ENCODE measurements at regions not wholly inside any gene's neighbourhood (a gene's known extent, or its start where the extent isn't known, plus 50 kb on each side); places are given as distances from the start of the nearest gene placed in this dataset.

DNA sequence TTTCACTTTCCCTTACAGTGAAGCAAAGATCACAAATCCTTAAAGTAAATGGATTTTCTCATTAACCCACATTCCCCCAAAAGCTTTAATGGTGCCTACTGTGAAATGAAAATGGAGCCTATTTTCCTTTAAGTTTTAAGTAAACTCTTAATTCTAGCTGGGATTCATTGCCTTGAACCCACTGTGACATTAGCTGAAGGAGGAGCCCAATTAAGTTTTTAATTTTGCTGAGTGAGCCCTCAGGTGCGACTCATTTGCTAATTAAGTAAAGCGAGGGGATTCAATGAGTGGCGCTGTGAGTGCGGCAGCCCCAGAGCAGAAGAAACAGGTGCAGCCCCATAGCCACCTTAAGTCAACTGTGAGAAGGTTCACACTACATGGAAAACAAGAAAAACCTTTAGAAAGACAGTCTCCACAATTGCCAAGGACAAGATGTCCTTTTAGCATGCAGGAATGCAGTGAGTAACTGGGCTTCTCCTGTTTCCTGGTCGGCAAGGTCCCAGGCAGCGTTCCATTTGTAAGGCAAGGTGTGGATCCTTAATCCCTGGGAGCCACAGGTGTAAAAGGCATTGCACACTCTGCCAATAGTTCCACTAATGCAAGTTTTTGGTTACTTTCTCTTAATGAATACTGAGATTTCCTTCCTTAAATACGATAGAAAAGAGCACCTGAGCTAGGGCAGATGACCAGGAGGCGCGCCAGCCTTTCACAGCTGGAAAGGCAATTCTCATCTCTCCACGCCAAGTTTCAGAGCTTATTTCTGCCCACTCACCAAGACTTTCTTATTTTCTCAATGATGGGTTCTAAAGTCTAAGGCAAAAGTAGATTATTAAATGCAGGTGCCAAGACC is 87.7 kb downstream of the TMEM18 start:
- DNase-seq (ENCODE audit: low read depth): no peak

GRCh38 chr2:588074-588645 is 89.0 kb downstream of the TMEM18 start:
- H3K4me3 ChIP-seq (ENCODE audit: low read depth, low read length): no peak overlapping the region
- DNase-seq (ENCODE audit: low read depth): no peak
- TF ChIP-seq, protein P1, sequence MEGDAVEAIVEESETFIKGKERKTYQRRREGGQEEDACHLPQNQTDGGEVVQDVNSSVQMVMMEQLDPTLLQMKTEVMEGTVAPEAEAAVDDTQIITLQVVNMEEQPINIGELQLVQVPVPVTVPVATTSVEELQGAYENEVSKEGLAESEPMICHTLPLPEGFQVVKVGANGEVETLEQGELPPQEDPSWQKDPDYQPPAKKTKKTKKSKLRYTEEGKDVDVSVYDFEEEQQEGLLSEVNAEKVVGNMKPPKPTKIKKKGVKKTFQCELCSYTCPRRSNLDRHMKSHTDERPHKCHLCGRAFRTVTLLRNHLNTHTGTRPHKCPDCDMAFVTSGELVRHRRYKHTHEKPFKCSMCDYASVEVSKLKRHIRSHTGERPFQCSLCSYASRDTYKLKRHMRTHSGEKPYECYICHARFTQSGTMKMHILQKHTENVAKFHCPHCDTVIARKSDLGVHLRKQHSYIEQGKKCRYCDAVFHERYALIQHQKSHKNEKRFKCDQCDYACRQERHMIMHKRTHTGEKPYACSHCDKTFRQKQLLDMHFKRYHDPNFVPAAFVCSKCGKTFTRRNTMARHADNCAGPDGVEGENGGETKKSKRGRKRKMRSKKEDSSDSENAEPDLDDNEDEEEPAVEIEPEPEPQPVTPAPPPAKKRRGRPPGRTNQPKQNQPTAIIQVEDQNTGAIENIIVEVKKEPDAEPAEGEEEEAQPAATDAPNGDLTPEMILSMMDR (IDR thresholded peaks at IDR 0.05; ENCODE audit: insufficient read depth, low read depth, low read length): no peak

More for the DNA sequence above, 87.7 kb downstream of the TMEM18 start:
- no peak overlapping the region for H3K4me3 ChIP-seq (ENCODE audit: low read depth, low read length)
- TF ChIP-seq, protein P1 (IDR thresholded peaks at IDR 0.05; ENCODE audit: insufficient read depth, low read depth, low read length): no peak

- H3K4me3 ChIP-seq (ENCODE audit: low read depth, low read length): no peak overlapping the region
- DNase-seq (ENCODE audit: low read depth): no peak
- TF ChIP-seq, protein P1 (IDR thresholded peaks at IDR 0.05; ENCODE audit: insufficient read depth, low read depth, low read length): no peak
Measured at GRCh38 chr2:587087-587960, 89.9 kb downstream of the TMEM18 start.

DNA sequence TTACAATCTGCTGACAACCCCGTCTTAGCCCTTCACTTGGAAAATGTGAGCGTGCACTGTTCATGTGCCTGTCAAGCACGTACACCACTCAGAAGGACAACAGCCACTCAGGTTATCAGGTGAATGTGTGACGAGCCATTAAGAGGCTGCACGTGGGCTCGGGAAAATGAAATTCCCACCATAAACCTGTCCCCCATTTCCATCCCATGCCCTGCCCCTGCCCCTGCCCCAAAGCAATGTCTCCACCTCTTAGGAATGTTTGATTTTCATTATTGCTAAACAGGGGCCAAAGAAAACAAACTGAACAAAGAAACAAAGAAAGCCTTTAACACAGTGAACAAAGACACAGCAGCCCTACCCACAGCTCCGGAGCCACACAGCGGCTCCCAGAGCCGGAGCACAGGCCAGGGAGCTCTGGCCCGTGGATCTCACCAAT is 90.5 kb downstream of the TMEM18 start:
- no peak for DNase-seq (ENCODE audit: low read depth)
- TF ChIP-seq, protein P1 (IDR thresholded peaks at IDR 0.05; ENCODE audit: insufficient read depth, low read depth, low read length): no peak
- H3K4me3 ChIP-seq (ENCODE audit: low read depth, low read length): no peak overlapping the region

DNA sequence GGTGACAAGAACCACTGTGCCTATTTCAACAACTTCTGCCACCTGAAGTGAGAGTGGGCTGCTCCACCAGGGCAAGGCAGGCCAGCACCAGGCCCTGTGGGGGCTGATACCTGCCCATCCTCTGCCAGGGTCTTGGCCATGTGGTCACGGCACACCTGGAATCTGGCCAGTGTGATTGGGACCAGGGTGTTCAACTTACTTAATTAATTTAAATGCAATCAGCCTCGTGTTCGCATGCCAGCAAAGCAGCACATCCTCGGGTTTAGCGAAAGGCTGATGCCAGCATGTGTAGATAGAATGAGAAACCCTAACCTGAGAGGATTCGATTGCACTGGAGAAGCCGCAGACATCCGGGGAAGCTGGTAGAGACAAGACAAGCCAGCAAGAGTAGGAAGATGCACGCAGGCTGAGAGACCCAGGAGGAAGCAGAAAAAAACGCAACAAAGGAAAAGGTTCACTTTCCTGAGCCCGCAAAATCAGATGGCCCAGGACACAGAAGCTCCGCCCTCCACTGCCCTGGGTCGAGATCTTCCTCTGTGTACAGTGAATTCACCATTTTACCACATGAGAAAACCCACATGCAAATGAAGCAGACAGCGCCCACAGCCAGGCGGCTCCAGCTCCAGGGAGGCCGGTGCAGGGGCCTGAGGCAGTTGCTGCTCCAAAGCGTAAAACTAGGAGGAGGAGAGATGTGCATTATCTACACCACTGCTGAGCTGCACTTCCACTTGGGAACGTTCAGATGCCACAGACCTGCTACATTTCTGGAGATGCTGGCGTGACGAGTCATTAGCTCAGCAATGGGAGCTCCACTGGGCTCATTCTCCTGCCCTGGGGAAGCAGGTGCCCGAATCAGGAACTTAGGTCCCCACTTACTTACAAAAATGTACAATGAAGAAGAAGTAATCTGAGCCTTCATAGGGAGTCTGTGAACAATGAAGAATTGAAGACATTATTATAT is 92.1 kb downstream of the TMEM18 start:
- H3K4me3 ChIP-seq (ENCODE audit: low read depth, low read length): no peak overlapping the region
- no peak for DNase-seq (ENCODE audit: low read depth)
- TF ChIP-seq, protein P1 (IDR thresholded peaks at IDR 0.05; ENCODE audit: insufficient read depth, low read depth, low read length): no peak

GRCh38 chr2:583666-584065 is 93.5 kb downstream of the TMEM18 start:
- TF ChIP-seq, protein P1 (IDR thresholded peaks at IDR 0.05; ENCODE audit: insufficient read depth, low read depth, low read length): no peak
- no peak for DNase-seq (ENCODE audit: low read depth)
- H3K4me3 ChIP-seq (ENCODE audit: low read depth, low read length): no peak overlapping the region

Measured in fibroblast of villous mesenchyme (primary cell).